SJSA1 (cell line): ENCODE measurements at regions not wholly inside any gene's neighbourhood (a gene's known extent, or its start where the extent isn't known, plus 50 kb on each side); places are given as distances from the start of the nearest gene placed in this dataset.

Source experiments
- DNase-seq, 2 experiments: peaks; one replicate each; pipeline ENCODE4 v3.0.0-alpha.2; 2015 to 2020; ENCODE audit warnings: low spot score in 2 of 2, low read depth in 1 of 2
- H3K27ac ChIP-seq: fragments of 250-450 bp; sonication (Bioruptor Pico); 2 replicates; pipeline ENCODE4 v1.5.1; 2020; ENCODE audit warnings: mild to moderate bottlenecking, moderate library complexity
- H3K27me3 ChIP-seq: fragments of 250-450 bp; sonication (Bioruptor Pico); replicated peaks from 2 replicates; pipeline ENCODE4 v1.5.1; 2020; ENCODE audit warnings: mild to moderate bottlenecking, moderate library complexity
- H3K36me3 ChIP-seq: fragments of 250-450 bp; sonication (Bioruptor Pico); 2 replicates; pipeline ENCODE4 v1.5.1; 2020; ENCODE audit warnings: mild to moderate bottlenecking
- H3K4me1 ChIP-seq: fragments of 250-450 bp; sonication (Bioruptor Pico); replicated peaks from 2 replicates; pipeline ENCODE4 v1.6.1; 2021; ENCODE audit warnings: mild to moderate bottlenecking
- H3K4me3 ChIP-seq: fragments of 250-450 bp; sonication (Bioruptor Pico); 2 replicates; pipeline ENCODE4 v1.5.1; 2020; ENCODE audit warnings: mild to moderate bottlenecking
- H3K9me3 ChIP-seq: fragments of 250-450 bp; sonication (Bioruptor Pico); replicated peaks from 2 replicates; pipeline ENCODE4 v1.5.1; 2020; ENCODE audit warnings: mild to moderate bottlenecking

- Histone ChIP-seq H3K9me3 (peaks cover 13% of the 10 kb centered on the region), H3K27me3 (peaks cover 91% of the 10 kb centered on the region), H3K27ac (no peak overlapping the region), H3K4me3 (no peak overlapping the region), H3K36me3 (no peaks in the 10 kb centered on the region), H3K4me1 (no peaks in the 10 kb centered on the region)
- DNase-seq, result no peak
These were observed 64.6 kb downstream of the TSPAN17 start for GRCh38 chr5:176711883-176712282.

GRCh38 chr5:176712546-176713304 lies 65.4 kb downstream of the TSPAN17 start:
- H3K27me3 ChIP-seq, result peaks cover 91% of the 10 kb centered on the region
- peaks cover 13% of the 10 kb centered on the region for H3K9me3 ChIP-seq
- H3K27ac ChIP-seq, result no peak overlapping the region
- no peaks in the 10 kb centered on the region for H3K4me1 ChIP-seq
- H3K36me3 ChIP-seq, result no peaks in the 10 kb centered on the region
- no peak for DNase-seq
- no peak overlapping the region for H3K4me3 ChIP-seq

GRCh38 chr5:176713409-176713808 lies 66.1 kb downstream of the TSPAN17 start:
- no peak overlapping the region for H3K27ac ChIP-seq
- DNase-seq, result no peak
- H3K36me3 ChIP-seq, result no peaks in the 10 kb centered on the region
- H3K4me1 ChIP-seq, result no peaks in the 10 kb centered on the region
- peaks cover 91% of the 10 kb centered on the region for H3K27me3 ChIP-seq
- H3K9me3 ChIP-seq, result peaks cover 13% of the 10 kb centered on the region
- H3K4me3 ChIP-seq, result no peak overlapping the region

- Histone ChIP-seq H3K27me3 (peaks cover 91% of the 10 kb centered on the region), H3K9me3 (peaks cover 13% of the 10 kb centered on the region), H3K36me3 (no peaks in the 10 kb centered on the region), H3K4me1 (no peaks in the 10 kb centered on the region), H3K4me3 (no peak overlapping the region), H3K27ac (no peak overlapping the region)
- DNase-seq, result no peak
These were observed 66.8 kb downstream of the TSPAN17 start for GRCh38 chr5:176714067-176714466.

- Histone ChIP-seq H3K9me3 (peaks cover 13% of the 10 kb centered on the region), H3K4me1 (no peaks in the 10 kb centered on the region), H3K36me3 (no peaks in the 10 kb centered on the region)
These were observed 69.0 kb downstream of the TSPAN17 start for GRCh38 chr5:176716320-176716719.

GRCh38 chr5:176719113-176719739 lies 71.9 kb downstream of the TSPAN17 start:
- H3K9me3 ChIP-seq, result peaks cover 8% of the 10 kb centered on the region

More at GRCh38 chr5:176716320-176716719, 69.0 kb downstream of the TSPAN17 start:
- DNase-seq, result no peak
- H3K27ac ChIP-seq, result no peak overlapping the region
- H3K27me3 ChIP-seq, result peaks cover 88% of the 10 kb centered on the region
- H3K4me3 ChIP-seq, result no peak overlapping the region

DNA sequence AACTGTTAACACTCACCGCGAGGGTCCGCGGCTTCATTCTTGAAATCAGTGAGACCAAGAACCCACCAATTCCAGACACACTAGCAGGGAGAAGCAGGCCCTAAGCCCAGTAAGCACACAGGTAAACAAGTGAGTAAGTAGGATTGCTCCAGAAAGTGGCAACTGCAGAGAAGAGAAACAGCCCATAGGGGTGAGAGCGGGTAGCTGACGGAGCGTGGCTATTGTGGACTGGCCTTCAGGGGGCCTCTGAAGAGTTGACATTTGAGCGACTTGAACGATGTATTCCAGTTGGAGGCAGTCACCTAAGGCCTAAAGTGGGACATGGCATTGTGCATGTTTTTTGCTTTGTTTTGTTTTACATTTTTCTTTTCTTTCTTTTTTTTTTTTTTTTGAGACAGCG lies 74.2 kb downstream of the TSPAN17 start:
- no peak for DNase-seq
- Histone ChIP-seq H3K36me3 (no peaks in the 10 kb centered on the region), H3K4me1 (no peaks in the 10 kb centered on the region), H3K9me3 (no peaks in the 10 kb centered on the region), H3K4me3 (no peak overlapping the region), H3K27me3 (peaks cover 92% of the 10 kb centered on the region), H3K27ac (no peak overlapping the region)

More at GRCh38 chr5:176719113-176719739, 71.9 kb downstream of the TSPAN17 start:
- no peaks in the 10 kb centered on the region for H3K4me1 ChIP-seq
- no peak overlapping the region for H3K4me3 ChIP-seq
- H3K27me3 ChIP-seq, result peaks cover 88% of the 10 kb centered on the region
- DNase-seq, result no peak
- no peaks in the 10 kb centered on the region for H3K36me3 ChIP-seq
- H3K27ac ChIP-seq, result no peak overlapping the region

DNA sequence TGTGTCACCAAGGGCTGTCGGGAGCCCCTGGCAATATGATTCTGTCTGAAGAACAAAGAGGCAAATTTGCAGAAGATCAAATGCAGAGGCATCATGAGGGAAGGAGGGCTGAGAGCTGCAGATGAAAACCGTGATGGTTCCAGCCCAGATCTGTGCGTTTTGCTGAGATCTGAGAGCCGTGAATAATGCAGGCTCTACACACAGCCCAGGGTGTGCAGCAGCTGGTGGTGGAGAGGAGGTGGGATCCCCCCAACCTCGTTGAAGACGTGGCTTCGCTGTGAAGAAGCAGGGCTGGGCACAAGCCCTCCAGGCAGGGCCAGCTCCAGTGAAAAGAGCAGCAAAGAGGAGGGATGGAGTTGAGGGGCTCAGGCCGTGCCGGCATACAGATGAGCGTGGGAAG lies 75.5 kb downstream of the TSPAN17 start:
- no peaks in the 10 kb centered on the region for H3K4me1 ChIP-seq
- H3K27ac ChIP-seq, result no peak overlapping the region
- no peak overlapping the region for H3K4me3 ChIP-seq
- no peaks in the 10 kb centered on the region for H3K9me3 ChIP-seq
- no peak for DNase-seq
- no peaks in the 10 kb centered on the region for H3K36me3 ChIP-seq
- peaks cover 92% of the 10 kb centered on the region for H3K27me3 ChIP-seq

- no peak for DNase-seq
- no peaks in the 10 kb centered on the region for H3K36me3 ChIP-seq
- H3K4me1 ChIP-seq, result no peaks in the 10 kb centered on the region
- H3K9me3 ChIP-seq, result no peaks in the 10 kb centered on the region
- no peak overlapping the region for H3K27ac ChIP-seq
- peaks cover 92% of the 10 kb centered on the region for H3K27me3 ChIP-seq
- H3K4me3 ChIP-seq, result no peak overlapping the region
These were observed 76.2 kb downstream of the TSPAN17 start for GRCh38 chr5:176723440-176723839.

DNA sequence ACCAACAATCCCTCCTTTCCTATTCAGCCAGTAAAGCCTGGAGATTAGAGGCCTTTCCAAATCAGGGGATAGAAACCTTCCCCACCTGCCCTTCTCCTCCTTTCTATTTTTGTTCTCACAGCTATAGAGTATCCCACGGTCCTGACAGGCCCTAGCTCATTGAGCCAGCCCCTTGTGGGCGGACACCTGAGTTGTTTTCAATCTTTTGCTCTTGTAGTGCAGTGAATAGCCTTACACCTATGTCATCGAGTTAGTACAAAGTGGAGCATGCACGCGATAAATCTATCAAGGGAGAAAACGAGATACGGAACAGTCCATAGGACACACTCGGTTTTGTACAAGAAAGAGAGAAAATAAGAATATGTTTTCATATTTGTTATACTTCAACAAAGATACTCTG lies 77.2 kb downstream of the TSPAN17 start:
- Histone ChIP-seq H3K27ac (no peak overlapping the region), H3K27me3 (peaks cover 93% of the 10 kb centered on the region), H3K4me3 (no peak overlapping the region), H3K36me3 (no peaks in the 10 kb centered on the region), H3K9me3 (no peaks in the 10 kb centered on the region), H3K4me1 (no peaks in the 10 kb centered on the region)
- no peak for DNase-seq

- Histone ChIP-seq H3K4me1 (no peaks in the 10 kb centered on the region), H3K27ac (no peak overlapping the region), H3K4me3 (no peak overlapping the region), H3K36me3 (no peaks in the 10 kb centered on the region), H3K9me3 (no peaks in the 10 kb centered on the region), H3K27me3 (peaks cover 99% of the 10 kb centered on the region)
- no peak for DNase-seq
These were observed 78.4 kb downstream of the TSPAN17 start for GRCh38 chr5:176725521-176726280.

GRCh38 chr5:176726746-176727527 lies 79.7 kb downstream of the TSPAN17 start:
- Histone ChIP-seq H3K27ac (no peak overlapping the region), H3K4me3 (no peak overlapping the region), H3K27me3 (peaks cover 100% of the 10 kb centered on the region), H3K36me3 (no peaks in the 10 kb centered on the region), H3K4me1 (no peaks in the 10 kb centered on the region), H3K9me3 (no peaks in the 10 kb centered on the region)
- no peak for DNase-seq

DNA sequence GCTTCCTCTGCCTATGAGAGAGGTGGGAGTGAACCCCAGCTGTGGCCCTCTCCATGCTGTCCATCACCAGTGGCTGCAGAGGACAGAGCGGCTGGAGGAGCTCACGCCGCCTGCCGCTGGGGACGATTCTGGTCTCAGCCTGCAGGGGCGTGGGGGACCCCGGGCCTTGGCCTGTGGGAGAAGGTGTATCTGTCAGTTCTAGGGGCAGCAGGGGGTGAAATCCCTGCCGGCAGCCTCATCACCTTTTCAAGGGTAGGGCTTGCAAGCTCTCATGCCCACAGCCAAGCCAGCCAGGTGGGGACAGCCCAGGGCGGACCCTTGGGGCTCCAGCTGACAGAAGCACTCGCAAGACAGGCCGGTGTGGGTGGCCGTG lies 80.2 kb downstream of the TSPAN17 start:
- Histone ChIP-seq H3K27ac (no peak overlapping the region), H3K9me3 (no peaks in the 10 kb centered on the region), H3K4me3 (no peak overlapping the region), H3K27me3 (peaks cover 100% of the 10 kb centered on the region), H3K4me1 (no peaks in the 10 kb centered on the region), H3K36me3 (no peaks in the 10 kb centered on the region)
- no peak for DNase-seq
